ENCODE measurements at regions not wholly inside any gene's neighbourhood (a gene's known extent, or its start where the extent isn't known, plus 50 kb on each side); places are given as distances from the start of the nearest gene placed in this dataset.

GRCh38 chr1:4056989-4057388 is 156.9 kb upstream of the C1orf174 start:
- ChIA-PET CTCF (no interaction called here), POLR2A (no interaction called here)
- H3K4me3 ChIP-seq (ENCODE audit: low read depth in 2 of 2, low read length in 2 of 2) = no peak overlapping the region
- intact Hi-C loops (cut with micrococcal nuclease; ENCODE audit: unreplicated experiment) = loop anchor here (10.0 kb wide), 1 partner anchor 142 kb away; no protein-coding TSS in a partner anchor
- in situ Hi-C loops (cut with HindIII; ENCODE audit: low pct_unique_long_range_greater_than_20kb, low sequenced_read_pairs) = no loop called here
- H3K27ac ChIP-seq (ENCODE audit: low read length) = no peak overlapping the region
- no peak for DNase-seq (ENCODE audit: low read depth, low spot score)
- no TSS peak for BruUV-seq (replicated peaks)
- TF ChIP-seq SIN3A (IDR thresholded peaks at IDR 0.05; ENCODE audit: borderline replicate concordance, insufficient read depth, low read depth, low read length) (no peak), TCF7L2 (IDR thresholded peaks at IDR 0.05; ENCODE audit: low read depth, low read length) (no peak), REST (IDR thresholded peaks at IDR 0.05; ENCODE audit: insufficient read depth in 1 of 2, low read depth in 2 of 2, low read length in 1 of 2) (no peak), POLR2AphosphoS5 (IDR thresholded peaks at IDR 0.05; ENCODE audit: low read depth, low read length) (no peak)
- TF ChIP-seq, protein P1, sequence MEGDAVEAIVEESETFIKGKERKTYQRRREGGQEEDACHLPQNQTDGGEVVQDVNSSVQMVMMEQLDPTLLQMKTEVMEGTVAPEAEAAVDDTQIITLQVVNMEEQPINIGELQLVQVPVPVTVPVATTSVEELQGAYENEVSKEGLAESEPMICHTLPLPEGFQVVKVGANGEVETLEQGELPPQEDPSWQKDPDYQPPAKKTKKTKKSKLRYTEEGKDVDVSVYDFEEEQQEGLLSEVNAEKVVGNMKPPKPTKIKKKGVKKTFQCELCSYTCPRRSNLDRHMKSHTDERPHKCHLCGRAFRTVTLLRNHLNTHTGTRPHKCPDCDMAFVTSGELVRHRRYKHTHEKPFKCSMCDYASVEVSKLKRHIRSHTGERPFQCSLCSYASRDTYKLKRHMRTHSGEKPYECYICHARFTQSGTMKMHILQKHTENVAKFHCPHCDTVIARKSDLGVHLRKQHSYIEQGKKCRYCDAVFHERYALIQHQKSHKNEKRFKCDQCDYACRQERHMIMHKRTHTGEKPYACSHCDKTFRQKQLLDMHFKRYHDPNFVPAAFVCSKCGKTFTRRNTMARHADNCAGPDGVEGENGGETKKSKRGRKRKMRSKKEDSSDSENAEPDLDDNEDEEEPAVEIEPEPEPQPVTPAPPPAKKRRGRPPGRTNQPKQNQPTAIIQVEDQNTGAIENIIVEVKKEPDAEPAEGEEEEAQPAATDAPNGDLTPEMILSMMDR (IDR thresholded peaks at IDR 0.05) = no peak
- no peaks in the 10 kb centered on the region for H3K4me1 ChIP-seq (ENCODE audit: control insufficient read depth, insufficient read depth, low read length)
- no peaks in the 10 kb centered on the region for H3K27me3 ChIP-seq (ENCODE audit: control insufficient read depth, insufficient read depth, low read length)
- ATAC-seq = no peak
- H3K9me3 ChIP-seq (ENCODE audit: control insufficient read depth, insufficient read depth, low read depth, low read length) = no peaks in the 10 kb centered on the region
- no peaks in the 10 kb centered on the region for H3K36me3 ChIP-seq (ENCODE audit: control insufficient read depth, insufficient read depth, low read length)

DNA sequence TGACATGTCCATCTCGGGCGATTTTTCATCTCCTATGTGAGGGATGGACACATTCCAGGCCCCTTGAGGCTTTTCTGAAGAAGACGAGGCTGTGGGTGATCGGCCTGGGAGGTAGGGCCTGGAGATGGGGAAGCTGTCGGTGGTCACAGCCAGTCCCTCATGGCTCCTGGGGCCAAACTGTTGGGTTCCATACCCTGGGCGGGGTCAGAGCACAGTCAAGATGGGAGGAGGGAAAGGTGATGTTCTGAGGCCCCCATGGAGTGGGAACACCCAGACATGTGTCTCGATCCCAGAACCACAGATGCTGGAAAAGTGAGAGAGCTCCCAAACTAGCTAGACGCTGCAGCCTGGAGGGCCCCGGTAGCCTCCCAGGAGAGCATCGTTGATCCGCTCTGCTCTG is 157.5 kb upstream of the C1orf174 start:
- POLR2A ChIA-PET = no interaction called here
- DNase-seq (ENCODE audit: low read depth, low spot score) (no peak), ATAC-seq (no peak)
- Histone ChIP-seq H3K9me3 (ENCODE audit: control insufficient read depth, insufficient read depth, low read depth, low read length) (no peaks in the 10 kb centered on the region), H3K27me3 (ENCODE audit: control insufficient read depth, insufficient read depth, low read length) (no peaks in the 10 kb centered on the region), H3K27ac (ENCODE audit: low read length) (no peak overlapping the region), H3K4me3 (ENCODE audit: low read depth in 2 of 2, low read length in 2 of 2) (no peak overlapping the region), H3K36me3 (ENCODE audit: control insufficient read depth, insufficient read depth, low read length) (no peaks in the 10 kb centered on the region), H3K4me1 (ENCODE audit: control insufficient read depth, insufficient read depth, low read length) (no peaks in the 10 kb centered on the region)
- in situ Hi-C loops (cut with HindIII; ENCODE audit: low pct_unique_long_range_greater_than_20kb, low sequenced_read_pairs) (no loop called here), intact Hi-C loops (cut with micrococcal nuclease; ENCODE audit: unreplicated experiment) (loop anchor here (10.0 kb wide), 1 partner anchor 143 kb away; no protein-coding TSS in a partner anchor)
- TF ChIP-seq TCF7L2 (IDR thresholded peaks at IDR 0.05; ENCODE audit: low read depth, low read length) (no peak), SIN3A (IDR thresholded peaks at IDR 0.05; ENCODE audit: borderline replicate concordance, insufficient read depth, low read depth, low read length) (no peak), POLR2AphosphoS5 (IDR thresholded peaks at IDR 0.05; ENCODE audit: low read depth, low read length) (no peak), REST (IDR thresholded peaks at IDR 0.05; ENCODE audit: insufficient read depth in 1 of 2, low read depth in 2 of 2, low read length in 1 of 2) (no peak)
- TF ChIP-seq, protein P1 (IDR thresholded peaks at IDR 0.05) = no peak
- CTCF ChIA-PET = interaction anchor here (0.6 kb wide), 1 partner anchor 18 kb away, joined by 5 read pairs; no protein-coding TSS in a partner anchor
- BruUV-seq (replicated peaks) = no TSS peak

Measured in Panc1 (cell line).